ENCODE measurements at regions not wholly inside any gene's neighbourhood (a gene's known extent, or its start where the extent isn't known, plus 50 kb on each side); places are given as distances from the start of the nearest gene placed in this dataset.
A peak's percentile ranks its signal among the peaks of the same experiment; 100 is the strongest.

- in situ Hi-C loops (cut with HindIII; ENCODE audit: low sequenced_read_pairs): no loop called here
- no peak for DNase-seq (ENCODE audit: low spot score)
Observed at GRCh38 chr12:28896421-28896820, 252.7 kb upstream of the FAR2 start.

- DNase-seq (ENCODE audit: low spot score): no peak
- in situ Hi-C loops (cut with HindIII; ENCODE audit: low sequenced_read_pairs): no loop called here
Observed at GRCh38 chr12:28898038-28898437, 251.0 kb upstream of the FAR2 start.

GRCh38 chr12:28899951-28900350 lies 249.1 kb upstream of the FAR2 start:
- in situ Hi-C loops (cut with HindIII; ENCODE audit: low sequenced_read_pairs): no loop called here
- no peak for DNase-seq (ENCODE audit: low spot score)

- DNase-seq (ENCODE audit: low spot score): no peak
- in situ Hi-C loops (cut with HindIII; ENCODE audit: low sequenced_read_pairs): no loop called here
Observed at GRCh38 chr12:28905220-28905955, 243.7 kb upstream of the FAR2 start.

- in situ Hi-C loops (cut with HindIII; ENCODE audit: low sequenced_read_pairs): no loop called here
- DNase-seq (ENCODE audit: low spot score): no peak
Observed at GRCh38 chr12:28908646-28909045, 240.4 kb upstream of the FAR2 start.

- in situ Hi-C loops (cut with HindIII; ENCODE audit: low sequenced_read_pairs): no loop called here
Observed at GRCh38 chr12:28909291-28909690, 239.8 kb upstream of the FAR2 start.

GRCh38 chr12:28925719-28926376 lies 223.2 kb upstream of the FAR2 start:
- in situ Hi-C loops (cut with HindIII; ENCODE audit: low sequenced_read_pairs): no loop called here
- no peak for DNase-seq (ENCODE audit: low spot score)

More at GRCh38 chr12:28909291-28909690, 239.8 kb upstream of the FAR2 start:
- DNase-seq (ENCODE audit: low spot score): no peak

GRCh38 chr12:28930704-28931103 lies 218.4 kb upstream of the FAR2 start:
- in situ Hi-C loops (cut with HindIII; ENCODE audit: low sequenced_read_pairs): no loop called here
- DNase-seq (ENCODE audit: low spot score): no peak

- in situ Hi-C loops (cut with HindIII; ENCODE audit: low sequenced_read_pairs): no loop called here
Observed at GRCh38 chr12:28933176-28933575, 215.9 kb upstream of the FAR2 start.

GRCh38 chr12:28933864-28934527 lies 215.1 kb upstream of the FAR2 start:
- in situ Hi-C loops (cut with HindIII; ENCODE audit: low sequenced_read_pairs): no loop called here
- peak; percentile 82 for DNase-seq (ENCODE audit: low spot score)

More at GRCh38 chr12:28933176-28933575, 215.9 kb upstream of the FAR2 start:
- no peak for DNase-seq (ENCODE audit: low spot score)

GRCh38 chr12:28936221-28936620 lies 212.9 kb upstream of the FAR2 start:
- DNase-seq (ENCODE audit: low spot score): peak; percentile 78
- in situ Hi-C loops (cut with HindIII; ENCODE audit: low sequenced_read_pairs): no loop called here

- in situ Hi-C loops (cut with HindIII; ENCODE audit: low sequenced_read_pairs): no loop called here
- peak; percentile 82 for DNase-seq (ENCODE audit: low spot score)
Observed at GRCh38 chr12:28936711-28937110, 212.4 kb upstream of the FAR2 start.

- peak; percentile 12 for DNase-seq (ENCODE audit: low spot score)
- in situ Hi-C loops (cut with HindIII; ENCODE audit: low sequenced_read_pairs): no loop called here
Observed at GRCh38 chr12:28937196-28937595, 211.9 kb upstream of the FAR2 start.

GRCh38 chr12:28938056-28938455 lies 211.0 kb upstream of the FAR2 start:
- DNase-seq (ENCODE audit: low spot score): no peak
- in situ Hi-C loops (cut with HindIII; ENCODE audit: low sequenced_read_pairs): no loop called here

- DNase-seq (ENCODE audit: low spot score): no peak
- in situ Hi-C loops (cut with HindIII; ENCODE audit: low sequenced_read_pairs): no loop called here
Observed at GRCh38 chr12:28938581-28939235, 210.4 kb upstream of the FAR2 start.

GRCh38 chr12:28939427-28939826 lies 209.7 kb upstream of the FAR2 start:
- no peak for DNase-seq (ENCODE audit: low spot score)
- in situ Hi-C loops (cut with HindIII; ENCODE audit: low sequenced_read_pairs): no loop called here

GRCh38 chr12:28941248-28941647 lies 207.8 kb upstream of the FAR2 start:
- in situ Hi-C loops (cut with HindIII; ENCODE audit: low sequenced_read_pairs): no loop called here

GRCh38 chr12:28946361-28946760 lies 202.7 kb upstream of the FAR2 start:
- DNase-seq (ENCODE audit: low spot score): no peak
- in situ Hi-C loops (cut with HindIII; ENCODE audit: low sequenced_read_pairs): no loop called here

More at GRCh38 chr12:28941248-28941647, 207.8 kb upstream of the FAR2 start:
- no peak for DNase-seq (ENCODE audit: low spot score)

GRCh38 chr12:28948685-28949084 lies 200.4 kb upstream of the FAR2 start:
- no peak for DNase-seq (ENCODE audit: low spot score)
- in situ Hi-C loops (cut with HindIII; ENCODE audit: low sequenced_read_pairs): no loop called here

- in situ Hi-C loops (cut with HindIII; ENCODE audit: low sequenced_read_pairs): no loop called here
- DNase-seq (ENCODE audit: low spot score): no peak
Observed at GRCh38 chr12:28949184-28949583, 199.9 kb upstream of the FAR2 start.
